ENCODE measurements at regions not wholly inside any gene's neighbourhood (a gene's known extent, or its start where the extent isn't known, plus 50 kb on each side); places are given as distances from the start of the nearest gene placed in this dataset.
"Not testable (repeated sequence)": the region's sequence is repeated elsewhere in the genome, so short reads cannot be mapped to it uniquely, and the experiment has no call there.

GRCh38 chrX:122582280-122582974, 601.7 kb upstream of the GRIA3 start:
- no peak overlapping the region for H3K27ac Mint-ChIP-seq
- H3K9me3 Mint-ChIP-seq (ENCODE audit: low read depth), result no peaks in the 10 kb centered on the region
- no peak overlapping the region for H3K4me3 Mint-ChIP-seq
- H3K36me3 Mint-ChIP-seq, result no peaks in the 10 kb centered on the region
- DNase-seq (no peak), ATAC-seq (no peak)
- CTCF ChIA-PET, result no interaction called here
- no peaks in the 10 kb centered on the region for H3K27me3 Mint-ChIP-seq
- no peaks in the 10 kb centered on the region for H3K4me1 Mint-ChIP-seq

- H3K27me3 Mint-ChIP-seq, result no peaks in the 10 kb centered on the region
- DNase-seq, result no peak
- H3K27ac Mint-ChIP-seq, result no peak overlapping the region
Measured at GRCh38 chrX:122582975-122583305, 601.1 kb upstream of the GRIA3 start.

GRCh38 chrX:122583551-122583950, 600.5 kb upstream of the GRIA3 start:
- Mint-ChIP-seq H3K9me3 (ENCODE audit: low read depth) (no peaks in the 10 kb centered on the region), H3K4me1 (no peaks in the 10 kb centered on the region), H3K36me3 (no peaks in the 10 kb centered on the region), H3K27me3 (no peaks in the 10 kb centered on the region), H3K27ac (no peak overlapping the region), H3K4me3 (no peak overlapping the region)
- DNase-seq, result no peak
- no peak for ATAC-seq
- CTCF ChIA-PET, result no interaction called here

More at GRCh38 chrX:122582975-122583305, 601.1 kb upstream of the GRIA3 start:
- no peak for ATAC-seq
- CTCF ChIA-PET, result no interaction called here
- Mint-ChIP-seq H3K9me3 (ENCODE audit: low read depth) (no peaks in the 10 kb centered on the region), H3K4me3 (no peak overlapping the region), H3K36me3 (no peaks in the 10 kb centered on the region), H3K4me1 (no peaks in the 10 kb centered on the region)

GRCh38 chrX:122584981-122585380, 599.1 kb upstream of the GRIA3 start:
- CTCF ChIA-PET, result no interaction called here
- H3K9me3 Mint-ChIP-seq (ENCODE audit: low read depth), result no peaks in the 10 kb centered on the region
- H3K4me1 Mint-ChIP-seq, result no peaks in the 10 kb centered on the region
- ATAC-seq (no peak), DNase-seq (no peak)
- H3K27ac Mint-ChIP-seq, result no peak overlapping the region
- no peak overlapping the region for H3K4me3 Mint-ChIP-seq
- H3K36me3 Mint-ChIP-seq, result no peaks in the 10 kb centered on the region
- no peaks in the 10 kb centered on the region for H3K27me3 Mint-ChIP-seq

GRCh38 chrX:122586831-122587230, 597.2 kb upstream of the GRIA3 start:
- Mint-ChIP-seq H3K27me3 (no peaks in the 10 kb centered on the region), H3K9me3 (ENCODE audit: low read depth) (no peaks in the 10 kb centered on the region), H3K27ac (no peak overlapping the region), H3K4me3 (no peak overlapping the region), H3K36me3 (no peaks in the 10 kb centered on the region), H3K4me1 (no peaks in the 10 kb centered on the region)
- DNase-seq, result no peak
- ATAC-seq, result no peak
- CTCF ChIA-PET, result no interaction called here

GRCh38 chrX:122591546-122591945, 592.5 kb upstream of the GRIA3 start:
- H3K4me3 Mint-ChIP-seq, result no peak overlapping the region
- CTCF ChIA-PET, result no interaction called here
- H3K27ac Mint-ChIP-seq, result no peak overlapping the region
- H3K4me1 Mint-ChIP-seq, result no peaks in the 10 kb centered on the region
- H3K27me3 Mint-ChIP-seq, result no peaks in the 10 kb centered on the region
- H3K9me3 Mint-ChIP-seq (ENCODE audit: low read depth), result no peaks in the 10 kb centered on the region
- no peaks in the 10 kb centered on the region for H3K36me3 Mint-ChIP-seq
- DNase-seq (no peak), ATAC-seq (no peak)

GRCh38 chrX:122596998-122597397, 587.1 kb upstream of the GRIA3 start:
- H3K27ac Mint-ChIP-seq, result no peak overlapping the region
- DNase-seq (no peak), ATAC-seq (no peak)
- H3K4me1 Mint-ChIP-seq, result no peaks in the 10 kb centered on the region
- no peaks in the 10 kb centered on the region for H3K27me3 Mint-ChIP-seq
- CTCF ChIA-PET, result no interaction called here
- H3K36me3 Mint-ChIP-seq, result no peaks in the 10 kb centered on the region
- H3K4me3 Mint-ChIP-seq, result no peak overlapping the region
- H3K9me3 Mint-ChIP-seq (ENCODE audit: low read depth), result no peaks in the 10 kb centered on the region

- CTCF ChIA-PET, result no interaction called here
- Mint-ChIP-seq H3K4me3 (no peak overlapping the region), H3K36me3 (no peaks in the 10 kb centered on the region), H3K9me3 (ENCODE audit: low read depth) (peaks cover 2% of the 10 kb centered on the region), H3K27ac (no peak overlapping the region), H3K4me1 (no peaks in the 10 kb centered on the region), H3K27me3 (no peaks in the 10 kb centered on the region)
- DNase-seq, result no peak
- ATAC-seq, result no peak
Measured at GRCh38 chrX:122622795-122623194, 561.3 kb upstream of the GRIA3 start.

- CTCF ChIA-PET, result no interaction called here
Measured at GRCh38 chrX:122625239-122625638, 558.8 kb upstream of the GRIA3 start.

GRCh38 chrX:122625821-122626220, 558.3 kb upstream of the GRIA3 start:
- Mint-ChIP-seq H3K4me3 (no peak overlapping the region), H3K27me3 (no peaks in the 10 kb centered on the region), H3K4me1 (no peaks in the 10 kb centered on the region), H3K36me3 (no peaks in the 10 kb centered on the region), H3K27ac (no peak overlapping the region), H3K9me3 (ENCODE audit: low read depth) (peaks cover 1% of the 10 kb centered on the region)
- ATAC-seq (no peak), DNase-seq (no peak)
- CTCF ChIA-PET, result no interaction called here

More at GRCh38 chrX:122625239-122625638, 558.8 kb upstream of the GRIA3 start:
- no peaks in the 10 kb centered on the region for H3K27me3 Mint-ChIP-seq
- no peaks in the 10 kb centered on the region for H3K4me1 Mint-ChIP-seq
- no peak for DNase-seq
- H3K9me3 Mint-ChIP-seq (ENCODE audit: low read depth), result peaks cover 2% of the 10 kb centered on the region
- no peak overlapping the region for H3K27ac Mint-ChIP-seq
- H3K36me3 Mint-ChIP-seq, result no peaks in the 10 kb centered on the region
- H3K4me3 Mint-ChIP-seq, result no peak overlapping the region
- no peak for ATAC-seq

GRCh38 chrX:122626871-122627270, 557.2 kb upstream of the GRIA3 start:
- no peaks in the 10 kb centered on the region for H3K27me3 Mint-ChIP-seq
- no peaks in the 10 kb centered on the region for H3K4me1 Mint-ChIP-seq
- H3K27ac Mint-ChIP-seq, result no peak overlapping the region
- H3K4me3 Mint-ChIP-seq, result no peak overlapping the region
- DNase-seq (no peak), ATAC-seq (no peak)
- H3K9me3 Mint-ChIP-seq (ENCODE audit: low read depth), result no peaks in the 10 kb centered on the region
- H3K36me3 Mint-ChIP-seq, result no peaks in the 10 kb centered on the region
- CTCF ChIA-PET, result no interaction called here

- no peak for DNase-seq
- Mint-ChIP-seq H3K4me3 (no peak overlapping the region), H3K9me3 (ENCODE audit: low read depth) (no peaks in the 10 kb centered on the region), H3K36me3 (no peaks in the 10 kb centered on the region), H3K27ac (no peak overlapping the region), H3K27me3 (no peaks in the 10 kb centered on the region), H3K4me1 (no peaks in the 10 kb centered on the region)
- ATAC-seq, result no peak
- CTCF ChIA-PET, result no interaction called here
Measured at GRCh38 chrX:122641136-122641535, 542.9 kb upstream of the GRIA3 start.

- H3K36me3 Mint-ChIP-seq, result no peaks in the 10 kb centered on the region
- no peak overlapping the region for H3K4me3 Mint-ChIP-seq
- ATAC-seq (no peak), DNase-seq (no peak)
- CTCF ChIA-PET, result no interaction called here
- no peaks in the 10 kb centered on the region for H3K9me3 Mint-ChIP-seq (ENCODE audit: low read depth)
- no peaks in the 10 kb centered on the region for H3K4me1 Mint-ChIP-seq
- H3K27ac Mint-ChIP-seq, result no peak overlapping the region
- no peaks in the 10 kb centered on the region for H3K27me3 Mint-ChIP-seq
Measured at GRCh38 chrX:122641826-122642225, 542.3 kb upstream of the GRIA3 start.

GRCh38 chrX:122655256-122655655, 528.8 kb upstream of the GRIA3 start:
- H3K27me3 Mint-ChIP-seq; H3K9me3 Mint-ChIP-seq (ENCODE audit: low read depth); H3K36me3 Mint-ChIP-seq; DNase-seq; H3K4me1 Mint-ChIP-seq; CTCF ChIA-PET; H3K4me3 Mint-ChIP-seq; H3K27ac Mint-ChIP-seq; ATAC-seq: not testable (repeated sequence)

GRCh38 chrX:122666601-122667000, 517.5 kb upstream of the GRIA3 start:
- H3K4me3 Mint-ChIP-seq, result no peak overlapping the region
- no peaks in the 10 kb centered on the region for H3K4me1 Mint-ChIP-seq
- CTCF ChIA-PET, result no interaction called here
- no peaks in the 10 kb centered on the region for H3K27me3 Mint-ChIP-seq
- no peak for ATAC-seq
- H3K9me3 Mint-ChIP-seq (ENCODE audit: low read depth), result no peaks in the 10 kb centered on the region
- DNase-seq, result no peak
- no peaks in the 10 kb centered on the region for H3K36me3 Mint-ChIP-seq
- H3K27ac Mint-ChIP-seq, result no peak overlapping the region

Measured in activated CD8-positive, alpha-beta memory T cell treated with anti-CD3 and anti-CD28 coated beads, Interleukin-2, amount 10 ng/mL, durations not matched to agents 7 days and 5 days (primary cell).